Stomach (tissue), 4 donors: ENCODE measurements at regions not wholly inside any gene's neighbourhood (a gene's known extent, or its start where the extent isn't known, plus 50 kb on each side); places are given as distances from the start of the nearest gene placed in this dataset.

Source experiments
- EP300 ChIP-seq: sonication (generic); formaldehyde crosslinking; IDR thresholded peaks from one replicate; pipeline ENCODE4 v1.6.1; 2017; ENCODE audit warnings: antibody characterized with exemption
- POLR2A ChIP-seq, 4 donors: fragments of 450-650 bp; IDR thresholded peaks; one replicate each; pipeline ENCODE4 v1.6.1; 2016; ENCODE audit warnings: antibody characterized with exemption in 4 of 4, control low read depth in 2 of 4, mild to moderate bottlenecking in 1 of 4, moderate library complexity in 1 of 4
- TF ChIP-seq, protein P1 (sequence below), 7 experiments: fragments of 450-650 bp in 4 of 7; fragments of 200-600 bp in 3 of 7; sonication (generic) in 3 of 7; IDR thresholded peaks; one replicate each; pipeline ENCODE4 v1.5.1; 2016 to 2019; ENCODE audit warnings: antibody characterized with exemption in 7 of 7, control low read depth in 2 of 7, mild to moderate bottlenecking in 1 of 7

DNA sequence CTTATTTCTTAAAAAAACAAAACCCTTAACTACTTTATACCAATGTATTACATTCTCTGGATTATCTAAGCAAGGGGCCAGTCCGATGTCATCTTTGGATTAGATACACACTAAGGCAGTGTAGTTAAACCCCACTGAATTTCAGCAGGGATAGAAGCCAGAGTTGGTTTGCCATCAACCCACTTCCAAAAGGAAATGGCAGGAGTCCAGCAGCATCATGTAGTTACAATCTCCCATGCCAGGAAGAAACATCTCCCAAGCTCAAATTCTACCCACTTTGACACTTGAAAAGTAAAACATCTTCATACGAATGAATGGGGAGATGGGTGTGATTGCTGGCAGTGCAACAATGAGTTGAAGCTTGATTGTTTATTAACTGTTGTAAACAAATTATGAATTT, 203.5 kb upstream of the PLXNC1 start:
- TF ChIP-seq, protein P1, sequence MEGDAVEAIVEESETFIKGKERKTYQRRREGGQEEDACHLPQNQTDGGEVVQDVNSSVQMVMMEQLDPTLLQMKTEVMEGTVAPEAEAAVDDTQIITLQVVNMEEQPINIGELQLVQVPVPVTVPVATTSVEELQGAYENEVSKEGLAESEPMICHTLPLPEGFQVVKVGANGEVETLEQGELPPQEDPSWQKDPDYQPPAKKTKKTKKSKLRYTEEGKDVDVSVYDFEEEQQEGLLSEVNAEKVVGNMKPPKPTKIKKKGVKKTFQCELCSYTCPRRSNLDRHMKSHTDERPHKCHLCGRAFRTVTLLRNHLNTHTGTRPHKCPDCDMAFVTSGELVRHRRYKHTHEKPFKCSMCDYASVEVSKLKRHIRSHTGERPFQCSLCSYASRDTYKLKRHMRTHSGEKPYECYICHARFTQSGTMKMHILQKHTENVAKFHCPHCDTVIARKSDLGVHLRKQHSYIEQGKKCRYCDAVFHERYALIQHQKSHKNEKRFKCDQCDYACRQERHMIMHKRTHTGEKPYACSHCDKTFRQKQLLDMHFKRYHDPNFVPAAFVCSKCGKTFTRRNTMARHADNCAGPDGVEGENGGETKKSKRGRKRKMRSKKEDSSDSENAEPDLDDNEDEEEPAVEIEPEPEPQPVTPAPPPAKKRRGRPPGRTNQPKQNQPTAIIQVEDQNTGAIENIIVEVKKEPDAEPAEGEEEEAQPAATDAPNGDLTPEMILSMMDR (IDR thresholded peaks at IDR 0.05) = no peak
- TF ChIP-seq POLR2A (IDR thresholded peaks at IDR 0.05) (no peak), EP300 (no peak)
